Left colon (tissue), 2 donors: ENCODE measurements at regions not wholly inside any gene's neighbourhood (a gene's known extent, or its start where the extent isn't known, plus 50 kb on each side); places are given as distances from the start of the nearest gene placed in this dataset.
A peak's percentile ranks its signal among the peaks of the same experiment; 100 is the strongest.
"Not testable (repeated sequence)": the region's sequence is repeated elsewhere in the genome, so short reads cannot be mapped to it uniquely, and the experiment has no call there.

Experiments
- ATAC-seq: fragments of 200-7000 bp; cut with Tn5 transposase; one replicate; pipeline ENCODE4 v1.9.1; 2020; ENCODE audit warnings: mild to moderate bottlenecking, moderate library complexity
- DNase-seq, 2 donors: peaks; one replicate each; pipeline ENCODE4 v3.0.0-alpha.2; 2020
- intact Hi-C, 2 donors: fragments of 100-400 bp; cut with DNase I in 1 of 2; cut with micrococcal nuclease in 1 of 2; formaldehyde crosslinking; loops; one replicate each; pipeline versions ENCODE4 v1.11.2 to v1.14.0; 2022; cut with DNase I, micrococcal nuclease
- donor health status: DM: no; HTN: no; CAD: no.
- donor health status: DM: yes; HTN: yes; CAD: no.

DNA sequence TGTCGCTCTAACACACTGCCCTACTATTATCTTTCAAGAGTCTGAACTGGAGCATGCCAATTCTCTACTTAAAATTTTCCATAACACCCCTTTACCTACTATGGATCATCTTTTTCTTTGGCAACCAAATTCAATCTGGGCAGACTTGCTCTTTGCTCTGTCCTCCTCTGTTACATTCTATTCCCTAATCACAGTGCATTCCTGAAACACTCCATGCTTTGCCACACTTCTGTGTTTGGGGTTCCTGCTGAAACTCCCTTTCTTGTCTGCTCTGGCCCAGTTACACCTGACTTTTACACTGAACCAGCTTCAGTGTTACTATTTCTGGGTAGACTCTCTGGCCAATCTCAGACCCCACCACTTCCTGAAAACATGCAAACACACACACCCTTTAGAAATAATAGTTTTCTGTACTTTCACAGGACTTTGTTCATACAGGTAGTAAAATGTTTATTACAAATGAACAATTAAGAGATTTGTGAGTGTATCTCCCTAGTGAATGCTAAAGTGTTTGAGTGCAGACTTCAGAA is 119.9 kb upstream of the DCC start:
- intact Hi-C loops, result no loop called here
- no peak for ATAC-seq

DNA sequence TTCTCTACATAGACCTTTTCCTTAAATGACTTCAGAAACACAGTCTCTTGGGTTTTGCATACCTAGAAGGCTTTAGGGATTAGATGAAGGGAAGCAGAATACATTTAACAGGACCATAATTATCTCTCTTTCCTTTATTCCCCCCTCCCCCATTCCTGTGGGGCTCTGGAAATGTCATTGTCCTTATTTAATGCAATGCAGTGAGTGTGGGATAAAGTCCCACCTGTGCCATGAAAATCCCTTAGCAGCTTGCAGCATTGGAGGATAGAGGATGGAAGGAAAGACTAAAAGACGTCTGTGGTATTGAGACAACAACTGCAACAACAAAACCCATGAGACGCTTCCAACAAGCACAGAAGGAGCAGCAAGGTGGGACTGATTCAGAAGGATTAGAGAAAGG is 117.8 kb upstream of the DCC start:
- intact Hi-C loops, result no loop called here
- DNase-seq, result no peak
- ATAC-seq, result no peak

More for the DNA sequence above, 119.9 kb upstream of the DCC start:
- DNase-seq, result no peak

DNA sequence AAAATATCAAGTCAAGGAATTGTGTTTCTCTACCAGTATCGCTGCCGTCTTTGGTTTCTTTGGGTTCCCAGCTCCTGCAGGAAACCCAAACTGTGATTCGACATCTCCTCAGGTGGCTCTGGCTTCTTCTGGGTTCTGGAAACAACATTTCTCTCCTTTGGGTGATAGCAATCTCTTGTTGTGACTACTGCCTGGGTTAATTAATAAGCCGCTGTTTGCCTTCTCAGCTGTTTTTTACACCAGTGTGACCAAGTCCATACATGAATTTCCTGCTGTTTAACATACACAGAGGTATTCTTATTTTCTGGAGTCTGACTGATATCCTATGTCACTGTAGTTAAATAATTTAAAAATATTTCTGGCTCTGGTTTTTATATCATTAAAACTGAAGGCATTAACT is 112.5 kb upstream of the DCC start:
- no peak for ATAC-seq
- DNase-seq, result no peak
- intact Hi-C loops, result no loop called here

DNA sequence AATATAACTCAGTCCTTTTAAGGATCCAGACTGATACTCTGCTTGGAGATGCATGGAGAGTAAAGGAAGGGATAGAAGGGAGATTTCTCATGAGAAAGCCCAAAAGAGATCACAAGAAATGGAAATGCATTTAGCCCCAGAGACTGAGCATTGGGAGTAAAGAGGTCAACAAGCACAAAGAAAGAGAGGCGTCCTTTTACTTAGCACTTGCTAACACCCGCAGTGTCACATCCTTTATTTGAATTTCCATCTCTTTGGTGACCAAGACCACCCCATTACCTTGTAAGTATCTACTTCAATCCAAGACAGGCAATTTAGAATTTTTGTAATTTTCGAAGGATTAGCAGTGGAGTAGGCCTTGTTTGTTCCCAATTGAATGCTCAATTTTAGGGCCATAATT is 111.8 kb upstream of the DCC start:
- no peak for DNase-seq
- no peak for ATAC-seq
- intact Hi-C loops, result no loop called here

- intact Hi-C loops, result no loop called here
- DNase-seq, result no peak
- ATAC-seq, result no peak
Measured at GRCh38 chr18:52236131-52236530, 103.9 kb upstream of the DCC start.

DNA sequence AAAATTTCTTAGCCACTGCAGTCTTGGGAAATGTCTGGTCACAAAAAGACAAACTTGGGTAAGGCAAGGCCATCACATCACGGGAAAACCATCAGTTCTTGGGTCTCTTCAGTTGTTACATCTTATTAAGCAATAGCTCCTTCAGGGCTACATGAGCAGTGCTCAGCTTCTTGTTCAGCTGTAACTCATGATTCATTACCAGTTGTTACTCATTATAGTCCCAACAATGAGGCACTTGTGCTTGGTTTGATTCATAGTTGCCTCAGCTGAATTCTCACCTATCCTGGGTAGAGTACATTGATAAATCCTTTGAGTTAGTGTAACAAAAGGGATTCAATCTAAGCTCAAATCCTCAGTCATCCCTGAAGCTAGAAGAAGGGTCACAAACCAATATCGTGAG is 102.4 kb upstream of the DCC start:
- intact Hi-C loops, result no loop called here
- no peak for ATAC-seq
- no peak for DNase-seq

DNA sequence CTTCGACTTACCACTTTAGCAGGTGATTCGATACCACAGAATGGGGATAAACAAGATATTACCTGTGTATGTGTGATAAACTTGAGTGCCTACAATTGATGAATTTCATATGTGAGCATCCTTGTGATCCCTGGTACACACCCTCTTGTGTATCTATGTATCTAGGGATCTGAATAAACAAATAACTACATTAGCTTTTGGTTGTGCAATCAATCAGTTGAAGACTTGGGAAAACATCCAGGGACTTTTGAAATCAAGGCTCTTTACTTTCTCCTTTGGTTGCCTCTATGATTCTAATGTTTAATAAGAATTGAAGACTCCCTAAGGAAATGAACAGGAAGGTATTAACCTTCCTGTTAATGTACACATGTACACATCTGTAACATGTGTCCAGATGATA is 97.3 kb upstream of the DCC start:
- intact Hi-C loops, result no loop called here
- no peak for DNase-seq

GRCh38 chr18:52244658-52245057 is 95.3 kb upstream of the DCC start:
- no peak for ATAC-seq
- intact Hi-C loops, result no loop called here

More for the DNA sequence above, 97.3 kb upstream of the DCC start:
- ATAC-seq, result no peak

GRCh38 chr18:52254367-52254766 is 85.6 kb upstream of the DCC start:
- intact Hi-C loops, result no loop called here
- no peak for ATAC-seq
- no peak for DNase-seq

More at GRCh38 chr18:52244658-52245057, 95.3 kb upstream of the DCC start:
- no peak for DNase-seq

GRCh38 chr18:52257417-52257816 is 82.6 kb upstream of the DCC start:
- ATAC-seq, intact Hi-C loops: not testable (repeated sequence)

GRCh38 chr18:52275817-52276216 is 64.2 kb upstream of the DCC start:
- ATAC-seq, result no peak
- intact Hi-C loops, result no loop called here

More at GRCh38 chr18:52257417-52257816, 82.6 kb upstream of the DCC start:
- DNase-seq, result not testable (repeated sequence)

GRCh38 chr18:52277785-52278184 is 62.2 kb upstream of the DCC start:
- ATAC-seq (peak; percentile 52), DNase-seq (no peak)
- intact Hi-C loops, result no loop called here

More at GRCh38 chr18:52275817-52276216, 64.2 kb upstream of the DCC start:
- no peak for DNase-seq

DNA sequence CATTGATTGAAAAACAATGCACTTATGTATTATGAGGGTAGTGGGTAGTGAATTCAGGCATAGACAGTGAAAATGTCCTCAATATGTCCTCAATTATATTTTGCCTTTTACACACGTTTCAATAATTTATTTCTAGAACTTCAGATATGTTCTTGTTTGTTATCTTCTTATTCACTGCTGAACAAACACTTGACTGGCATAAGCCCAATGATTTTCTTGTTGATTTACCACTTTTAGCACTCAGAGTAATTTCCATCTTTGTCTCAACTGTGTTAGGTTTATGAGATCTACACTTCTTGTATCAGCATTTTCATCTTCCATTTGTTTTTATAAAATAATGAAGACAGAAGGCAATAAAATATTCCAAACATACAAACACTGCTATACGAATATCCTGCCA is 61.8 kb upstream of the DCC start:
- intact Hi-C loops, result no loop called here
- DNase-seq (no peak), ATAC-seq (no peak)

- ATAC-seq, result no peak
- no peak for DNase-seq
- intact Hi-C loops, result no loop called here
Measured at GRCh38 chr18:52280702-52281101, 59.3 kb upstream of the DCC start.

DNA sequence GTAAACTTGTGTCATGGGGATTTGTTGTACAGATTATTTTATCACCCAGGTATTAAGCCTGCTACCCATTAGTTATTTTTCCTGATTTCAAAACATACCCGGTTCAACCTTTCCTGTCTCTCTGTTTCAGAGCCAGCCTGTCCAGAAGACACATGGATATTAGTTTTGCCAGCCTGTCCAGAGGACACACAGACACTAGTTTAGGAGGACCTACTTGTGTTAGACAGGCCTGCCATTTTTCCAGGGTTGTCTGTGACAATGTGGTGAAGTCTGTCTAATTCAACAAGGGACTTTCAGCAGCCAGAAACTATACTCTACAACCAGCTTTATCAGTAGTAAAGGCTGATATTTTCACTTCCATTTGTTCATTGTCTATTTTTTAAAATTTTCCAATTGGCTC is 56.1 kb upstream of the DCC start:
- DNase-seq (no peak), ATAC-seq (no peak)
- intact Hi-C loops, result no loop called here

DNA sequence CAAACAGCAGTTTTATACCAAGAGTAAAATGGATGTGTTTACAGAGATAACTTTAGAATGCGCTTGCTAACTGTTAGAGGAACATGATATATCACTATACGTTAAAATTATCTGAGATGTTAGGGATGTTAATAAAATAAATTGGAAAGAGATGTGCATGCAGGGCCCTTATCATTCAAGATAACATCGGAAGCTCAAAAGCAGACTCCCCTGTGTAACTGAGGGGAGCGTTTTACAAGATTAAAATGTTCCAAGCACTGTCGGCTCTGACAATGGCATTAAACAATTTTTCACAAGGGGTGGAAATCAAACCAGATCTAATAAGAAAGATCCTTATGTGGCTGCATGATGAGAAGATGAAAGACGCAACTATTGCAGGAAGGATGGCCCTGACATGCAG is 53.3 kb upstream of the DCC start:
- no peak for DNase-seq
- intact Hi-C loops, result no loop called here
- ATAC-seq, result no peak

DNA sequence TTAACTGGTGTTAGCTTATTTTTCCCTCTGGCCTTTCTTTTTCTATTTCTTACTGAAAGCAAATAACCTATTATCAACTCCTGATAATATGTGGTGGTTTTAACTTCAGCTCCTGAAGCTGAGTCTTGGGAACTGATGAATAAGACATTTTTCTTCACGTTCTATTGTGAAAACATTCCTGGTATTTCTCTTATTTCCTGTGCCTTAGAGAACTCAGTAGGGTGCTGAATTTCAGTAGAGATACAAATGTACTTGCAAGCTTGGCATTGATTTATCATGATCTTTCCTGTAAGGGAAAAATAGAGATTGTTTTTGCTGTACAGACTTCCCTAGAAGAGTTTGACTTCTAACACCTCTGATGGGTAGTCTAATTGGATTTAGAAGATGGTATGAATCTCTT is 52.8 kb upstream of the DCC start:
- ATAC-seq, result no peak
- intact Hi-C loops, result no loop called here
- no peak for DNase-seq

- no peak for ATAC-seq
- intact Hi-C loops, result no loop called here
- peak in 1 of 2 donors; percentile 47 for DNase-seq
Measured at GRCh38 chr18:52288403-52289004, 51.5 kb upstream of the DCC start.

DNA sequence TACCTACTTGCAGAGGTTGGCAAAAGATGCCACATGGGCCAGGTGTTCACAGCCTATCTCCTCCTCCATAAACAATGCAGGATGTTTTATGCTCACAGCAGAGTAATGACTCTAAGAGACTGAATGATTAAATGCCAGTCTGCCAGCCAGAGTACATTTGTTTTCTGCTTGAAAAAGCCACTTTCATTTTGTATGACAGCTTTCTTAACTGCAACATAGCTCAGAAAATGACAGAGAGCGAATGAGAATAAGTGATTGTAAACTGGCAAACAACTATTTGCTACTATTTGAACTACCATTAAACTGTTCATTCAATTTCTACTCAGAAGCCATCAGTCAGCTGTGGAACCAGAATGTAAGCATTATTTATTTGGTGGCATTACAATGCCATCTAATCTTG is 50.6 kb upstream of the DCC start:
- DNase-seq, result no peak
- intact Hi-C loops, result no loop called here
- ATAC-seq, result no peak
